ENCODE measurements at regions not wholly inside any gene's neighbourhood (a gene's known extent, or its start where the extent isn't known, plus 50 kb on each side); places are given as distances from the start of the nearest gene placed in this dataset.

GRCh38 chr9:20170122-20170521, 381.3 kb upstream of the SLC24A2 start:
- Histone ChIP-seq H3K9me3 (ENCODE audit: low read length) (peaks cover 17% of the 10 kb centered on the region), H3K27ac (ENCODE audit: low read depth, low read length) (no peak overlapping the region), H3K4me3 (ENCODE audit: low read length) (no peak overlapping the region), H3K4me1 (ENCODE audit: insufficient read depth, low read length) (no peaks in the 10 kb centered on the region), H3K27me3 (ENCODE audit: insufficient read depth, low read length, poor library complexity, severe bottlenecking) (no peaks in the 10 kb centered on the region), H3K36me3 (ENCODE audit: insufficient read depth, low read length) (no peaks in the 10 kb centered on the region)
- CTCF ChIA-PET, result no interaction called here
- POLR2A ChIA-PET, result no interaction called here
- Mint-ChIP-seq H3K4me3 (no peak overlapping the region), H3K4me1 (no peaks in the 10 kb centered on the region), H3K27ac (peak overlapping the region in 1 of 8 donors; percentile 23), H3K9me3 (peaks cover 39 to 64% (median 50%) of the 10 kb centered on the region in 5 donors), H3K27me3 (peaks cover 10 to 14% of the 10 kb centered on the region in 2 donors), H3K36me3 (peaks cover 4 to 40% (median 4%) of the 10 kb centered on the region in 3 donors)
- no peak for DNase-seq

GRCh38 chr9:20152151-20152725, 363.4 kb upstream of the SLC24A2 start:
- Mint-ChIP-seq H3K27me3 (peaks cover 3 to 14% of the 10 kb centered on the region in 2 donors), H3K4me1 (no peaks in the 10 kb centered on the region), H3K9me3 (no peaks in the 10 kb centered on the region), H3K27ac (no peak overlapping the region), H3K36me3 (no peaks in the 10 kb centered on the region), H3K4me3 (no peak overlapping the region)
- CTCF ChIA-PET, result no interaction called here
- POLR2A ChIA-PET, result no interaction called here
- H3K27ac ChIP-seq (ENCODE audit: low read depth, low read length), result no peak overlapping the region
- no peaks in the 10 kb centered on the region for H3K27me3 ChIP-seq (ENCODE audit: insufficient read depth, low read length, poor library complexity, severe bottlenecking)
- H3K36me3 ChIP-seq (ENCODE audit: insufficient read depth, low read length), result no peaks in the 10 kb centered on the region
- no peaks in the 10 kb centered on the region for H3K4me1 ChIP-seq (ENCODE audit: insufficient read depth, low read length)
- no peak overlapping the region for H3K4me3 ChIP-seq (ENCODE audit: low read length)
- H3K9me3 ChIP-seq (ENCODE audit: low read length), result no peaks in the 10 kb centered on the region
- DNase-seq, result no peak

- CTCF ChIA-PET, result no interaction called here
- Mint-ChIP-seq H3K27ac (no peak overlapping the region), H3K4me1 (peaks cover 0 to 3% (median 3%) of the 10 kb centered on the region in 3 donors), H3K4me3 (no peak overlapping the region), H3K9me3 (no peaks in the 10 kb centered on the region), H3K27me3 (peaks cover 2 to 14% of the 10 kb centered on the region in 2 donors), H3K36me3 (no peaks in the 10 kb centered on the region)
- no peak overlapping the region for H3K27ac ChIP-seq (ENCODE audit: low read depth, low read length)
- no peaks in the 10 kb centered on the region for H3K9me3 ChIP-seq (ENCODE audit: low read length)
- no peak for DNase-seq
- POLR2A ChIA-PET, result no interaction called here
- H3K4me3 ChIP-seq (ENCODE audit: low read length), result no peak overlapping the region
- no peaks in the 10 kb centered on the region for H3K27me3 ChIP-seq (ENCODE audit: insufficient read depth, low read length, poor library complexity, severe bottlenecking)
- H3K4me1 ChIP-seq (ENCODE audit: insufficient read depth, low read length), result no peaks in the 10 kb centered on the region
- no peaks in the 10 kb centered on the region for H3K36me3 ChIP-seq (ENCODE audit: insufficient read depth, low read length)
Measured at GRCh38 chr9:20148416-20148815, 359.6 kb upstream of the SLC24A2 start.

GRCh38 chr9:20144197-20144596, 355.4 kb upstream of the SLC24A2 start:
- H3K27me3 ChIP-seq (ENCODE audit: insufficient read depth, low read length, poor library complexity, severe bottlenecking), result no peaks in the 10 kb centered on the region
- H3K9me3 Mint-ChIP-seq, result no peaks in the 10 kb centered on the region
- ChIA-PET CTCF (no interaction called here), POLR2A (no interaction called here)
- H3K4me3 ChIP-seq (ENCODE audit: low read length), result no peak overlapping the region
- no peaks in the 10 kb centered on the region for H3K9me3 ChIP-seq (ENCODE audit: low read length)
- no peak overlapping the region for H3K4me3 Mint-ChIP-seq
- peak in 1 of 5 donors; percentile 1 for DNase-seq
- peaks cover 0 to 3% (median 3%) of the 10 kb centered on the region in 3 donors for H3K4me1 Mint-ChIP-seq
- no peaks in the 10 kb centered on the region for H3K36me3 ChIP-seq (ENCODE audit: insufficient read depth, low read length)
- no peaks in the 10 kb centered on the region for H3K36me3 Mint-ChIP-seq
- H3K27ac Mint-ChIP-seq, result no peak overlapping the region
- peaks cover 2 to 15% of the 10 kb centered on the region in 2 donors for H3K27me3 Mint-ChIP-seq
- no peak overlapping the region for H3K27ac ChIP-seq (ENCODE audit: low read depth, low read length)
- no peaks in the 10 kb centered on the region for H3K4me1 ChIP-seq (ENCODE audit: insufficient read depth, low read length)

GRCh38 chr9:20139763-20140290, 351.0 kb upstream of the SLC24A2 start:
- H3K9me3 ChIP-seq (ENCODE audit: low read length), result no peaks in the 10 kb centered on the region
- CTCF ChIA-PET, result no interaction called here
- no peaks in the 10 kb centered on the region for H3K4me1 ChIP-seq (ENCODE audit: insufficient read depth, low read length)
- POLR2A ChIA-PET, result no interaction called here
- no peaks in the 10 kb centered on the region for H3K36me3 Mint-ChIP-seq
- peaks cover 2 to 12% of the 10 kb centered on the region in 2 donors for H3K27me3 Mint-ChIP-seq
- H3K9me3 Mint-ChIP-seq, result no peaks in the 10 kb centered on the region
- no peak overlapping the region for H3K4me3 Mint-ChIP-seq
- peaks cover 0 to 3% (median 3%) of the 10 kb centered on the region in 3 donors for H3K4me1 Mint-ChIP-seq
- no peak overlapping the region for H3K27ac Mint-ChIP-seq
- H3K27me3 ChIP-seq (ENCODE audit: insufficient read depth, low read length, poor library complexity, severe bottlenecking), result no peaks in the 10 kb centered on the region
- no peaks in the 10 kb centered on the region for H3K36me3 ChIP-seq (ENCODE audit: insufficient read depth, low read length)
- H3K4me3 ChIP-seq (ENCODE audit: low read length), result no peak overlapping the region
- DNase-seq, result no peak
- H3K27ac ChIP-seq (ENCODE audit: low read depth, low read length), result no peak overlapping the region

GRCh38 chr9:20138841-20139240, 350.0 kb upstream of the SLC24A2 start:
- Histone ChIP-seq H3K4me1 (ENCODE audit: insufficient read depth, low read length) (no peaks in the 10 kb centered on the region), H3K4me3 (ENCODE audit: low read length) (no peak overlapping the region), H3K27ac (ENCODE audit: low read depth, low read length) (no peak overlapping the region), H3K36me3 (ENCODE audit: insufficient read depth, low read length) (no peaks in the 10 kb centered on the region), H3K27me3 (ENCODE audit: insufficient read depth, low read length, poor library complexity, severe bottlenecking) (no peaks in the 10 kb centered on the region), H3K9me3 (ENCODE audit: low read length) (no peaks in the 10 kb centered on the region)
- CTCF ChIA-PET, result no interaction called here
- H3K36me3 Mint-ChIP-seq, result no peaks in the 10 kb centered on the region
- H3K9me3 Mint-ChIP-seq, result no peaks in the 10 kb centered on the region
- no peak for DNase-seq
- H3K4me3 Mint-ChIP-seq, result no peak overlapping the region
- H3K4me1 Mint-ChIP-seq, result peaks cover 0 to 1% (median 1%) of the 10 kb centered on the region in 3 donors
- H3K27me3 Mint-ChIP-seq, result peaks cover 2 to 6% of the 10 kb centered on the region in 2 donors
- POLR2A ChIA-PET, result no interaction called here
- no peak overlapping the region for H3K27ac Mint-ChIP-seq

- Histone ChIP-seq H3K9me3 (ENCODE audit: low read length) (no peaks in the 10 kb centered on the region), H3K27me3 (ENCODE audit: insufficient read depth, low read length, poor library complexity, severe bottlenecking) (no peaks in the 10 kb centered on the region), H3K4me1 (ENCODE audit: insufficient read depth, low read length) (no peaks in the 10 kb centered on the region), H3K36me3 (ENCODE audit: insufficient read depth, low read length) (no peaks in the 10 kb centered on the region), H3K27ac (ENCODE audit: low read depth, low read length) (no peak overlapping the region), H3K4me3 (ENCODE audit: low read length) (no peak overlapping the region)
- H3K36me3 Mint-ChIP-seq, result no peaks in the 10 kb centered on the region
- CTCF ChIA-PET, result no interaction called here
- peaks cover 0 to 2% of the 10 kb centered on the region in 2 donors for H3K27me3 Mint-ChIP-seq
- DNase-seq, result no peak
- no peaks in the 10 kb centered on the region for H3K4me1 Mint-ChIP-seq
- POLR2A ChIA-PET, result no interaction called here
- no peak overlapping the region for H3K27ac Mint-ChIP-seq
- no peak overlapping the region for H3K4me3 Mint-ChIP-seq
- no peaks in the 10 kb centered on the region for H3K9me3 Mint-ChIP-seq
Measured at GRCh38 chr9:20138116-20138515, 349.3 kb upstream of the SLC24A2 start.

- CTCF ChIA-PET, result no interaction called here
- Histone ChIP-seq H3K27me3 (ENCODE audit: insufficient read depth, low read length, poor library complexity, severe bottlenecking) (no peaks in the 10 kb centered on the region), H3K9me3 (ENCODE audit: low read length) (no peaks in the 10 kb centered on the region), H3K4me3 (ENCODE audit: low read length) (no peak overlapping the region), H3K36me3 (ENCODE audit: insufficient read depth, low read length) (no peaks in the 10 kb centered on the region), H3K4me1 (ENCODE audit: insufficient read depth, low read length) (no peaks in the 10 kb centered on the region), H3K27ac (ENCODE audit: low read depth, low read length) (no peak overlapping the region)
- H3K27me3 Mint-ChIP-seq, result peaks cover 0 to 2% of the 10 kb centered on the region in 2 donors
- no peak for DNase-seq
- no peaks in the 10 kb centered on the region for H3K36me3 Mint-ChIP-seq
- H3K9me3 Mint-ChIP-seq, result no peaks in the 10 kb centered on the region
- POLR2A ChIA-PET, result no interaction called here
- H3K4me1 Mint-ChIP-seq, result no peaks in the 10 kb centered on the region
- peak overlapping the region in 1 of 8 donors; percentile 19 for H3K27ac Mint-ChIP-seq
- no peak overlapping the region for H3K4me3 Mint-ChIP-seq
Measured at GRCh38 chr9:20137425-20137824, 348.6 kb upstream of the SLC24A2 start.
